ENCODE measurements at regions not wholly inside any gene's neighbourhood (a gene's known extent, or its start where the extent isn't known, plus 50 kb on each side); places are given as distances from the start of the nearest gene placed in this dataset.

- FAIRE-seq (no peak), DNase-seq (ENCODE audit: low read depth, low spot score) (no peak)
- Histone ChIP-seq H3K9ac (replicated peaks; ENCODE audit: extremely low read depth, insufficient read depth, low read length) (no peak overlapping the region), H2AFZ (ENCODE audit: low read depth, low read length) (no peak overlapping the region), H3K79me2 (ENCODE audit: control insufficient read depth, insufficient read depth, low read length) (no peaks in the 10 kb centered on the region), H3K9me3 (replicated peaks; ENCODE audit: control insufficient read depth, insufficient read depth, low read length) (no peaks in the 10 kb centered on the region), H3K27ac (ENCODE audit: insufficient read depth, low read depth, low read length) (no peak overlapping the region), H3K9me1 (replicated peaks; ENCODE audit: control insufficient read depth, extremely low read depth, insufficient read depth, low read length) (no peaks in the 10 kb centered on the region), H3K4me3 (replicated peaks in 1 of 3; ENCODE audit: insufficient read depth in 1 of 3, low read depth in 1 of 3, low read length in 3 of 3) (no peak overlapping the region), H3K4me2 (ENCODE audit: insufficient read depth, low read length) (no peak overlapping the region), H3K4me1 (ENCODE audit: control insufficient read depth, extremely low read depth, insufficient read depth, low read length) (no peaks in the 10 kb centered on the region), H4K20me1 (replicated peaks; ENCODE audit: control insufficient read depth, extremely low read depth, insufficient read depth, low read length) (no peaks in the 10 kb centered on the region), H3K36me3 (ENCODE audit: control insufficient read depth in 2 of 2, extremely low read depth in 1 of 2, insufficient read depth in 2 of 2, low read length in 2 of 2) (no peaks in the 10 kb centered on the region), H3K27me3 (ENCODE audit: control insufficient read depth in 2 of 2, insufficient read depth in 2 of 2, low read length in 2 of 2) (no peaks in the 10 kb centered on the region)
- ChIA-PET POLR2A (no interaction called here), CTCF (no interaction called here)
- dilution Hi-C loops (cut with MboI; ENCODE audit: extremely low pct_ligation_motif_present, low sequenced_read_pairs) (no loop called here), intact Hi-C loops (cut with micrococcal nuclease) (no loop called here)
- TF ChIP-seq MYC (IDR thresholded peaks at IDR 0.05; ENCODE audit: low read depth, low read length) (no peak), FOS (IDR thresholded peaks at IDR 0.05; ENCODE audit: borderline replicate concordance, insufficient read depth, low read length) (no peak), EZH2 (IDR thresholded peaks at IDR 0.05; ENCODE audit: borderline replicate concordance, low read depth, low read length, severe bottlenecking) (no peak), POLR2A (IDR thresholded peaks at IDR 0.05; ENCODE audit: low read depth, low read length) (no peak), GATA2 (IDR thresholded peaks at IDR 0.05; ENCODE audit: insufficient read depth, insufficient read length, low read depth, low read length) (no peak), CTCF (IDR thresholded peaks at IDR 0.05; ENCODE audit: extremely low read depth in 1 of 2, insufficient read depth in 1 of 2, low read depth in 1 of 2, low read length in 2 of 2) (no peak), JUN (IDR thresholded peaks at IDR 0.05; ENCODE audit: borderline replicate concordance, insufficient read depth, insufficient read length, low read depth) (no peak), POLR2AphosphoS5 (IDR thresholded peaks at IDR 0.05; ENCODE audit: insufficient read depth, low read depth, low read length) (no peak)
- TF ChIP-seq, protein P1, sequence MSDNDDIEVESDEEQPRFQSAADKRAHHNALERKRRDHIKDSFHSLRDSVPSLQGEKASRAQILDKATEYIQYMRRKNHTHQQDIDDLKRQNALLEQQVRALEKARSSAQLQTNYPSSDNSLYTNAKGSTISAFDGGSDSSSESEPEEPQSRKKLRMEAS (IDR thresholded peaks at IDR 0.05; ENCODE audit: insufficient read depth, insufficient read length): no peak
- BruUV-seq (replicated peaks): no TSS peak
Observed at GRCh38 chrX:10984213-10984612, 126.9 kb upstream of the HCCS start.

All from endothelial cell of umbilical vein (primary cell).